HCT116 (cell line): ENCODE measurements at regions not wholly inside any gene's neighbourhood (a gene's known extent, or its start where the extent isn't known, plus 50 kb on each side); places are given as distances from the start of the nearest gene placed in this dataset.
A peak's percentile ranks its signal among the peaks of the same experiment; 100 is the strongest.

Source experiments
- ATAC-seq: fragments of 200-7000 bp; cut with Tn5 transposase; 2 replicates; pipeline ENCODE4 v1.9.1; 2020; ENCODE audit warnings: mild to moderate bottlenecking, moderate library complexity
- BruUV-seq: library from RNA; stranded (reverse); fragments of 400-500 nt; replicated peaks from 2 replicates; lab custom pipeline; 2021; lab: Mats Ljungman, UMichigan
- CTCF ChIA-PET: fragments of 300-600 bp; sonication (Branson Sonifier 250); formaldehyde crosslinking; loops from one replicate; lab custom pipeline; 2021; ENCODE audit warnings: antibody characterized with exemption; lab: Charles Lee
- POLR2A ChIA-PET: fragments of 300-600, 350-600 bp; sonication (Branson Sonifier 250); formaldehyde crosslinking; loops from one replicate; lab custom pipeline; 2021; ENCODE audit warnings: antibody characterized with exemption; lab: Charles Lee
- RAD21 ChIA-PET, 2 experiments: fragments of 300-600 bp; sonication (Branson Sonifier 250); formaldehyde crosslinking; loops; one replicate each; lab custom pipeline; 2023; ENCODE audit warnings: low total read pairs in 2 of 2; ENCODE audit not compliant: uncharacterized antibody in 2 of 2, unreplicated experiment in 2 of 2, low non-redundant PET in 1 of 2; lab: Charles Lee
- DNase-seq: peaks from one replicate; pipeline ENCODE4 v3.0.0-alpha.2; 2010; ENCODE audit warnings: low read depth, low spot score
- H2AFZ ChIP-seq: fragments of 200-600 bp; shearing (Covaris generic), sonication (generic); 2 replicates; pipeline ENCODE4 v1.6.1; 2017; ENCODE audit warnings: low read depth, mixed run types, mixed read lengths, antibody characterized with exemption, low read length; ENCODE audit not compliant: poor library complexity, severe bottlenecking
- H3K27ac ChIP-seq: 2 replicates; pipeline ENCODE4 v1.5.1; 2012; ENCODE audit warnings: low read depth, low read length
- H3K27me3 ChIP-seq: fragments of 200-600 bp; sonication (generic); 2 replicates; pipeline ENCODE4 v1.6.1; 2016; ENCODE audit warnings: mixed run types, low read length, mixed read lengths; ENCODE audit not compliant: insufficient read depth
- H3K36me3 ChIP-seq, 2 experiments: fragments of 200-500 bp in 1 of 2; fragments of 200-600 bp in 1 of 2; sonication (Bioruptor generic) in 1 of 2; sonication (generic) in 1 of 2; 2 replicates each; pipeline versions ENCODE4 v1.5.1 to v1.6.1; 2014 to 2016; ENCODE audit warnings: low read length in 2 of 2, inconsistent platforms in 1 of 2, mixed read lengths in 1 of 2, mixed run types in 1 of 2; ENCODE audit not compliant: insufficient read depth in 2 of 2, control insufficient read depth in 1 of 2
- H3K4me1 ChIP-seq, 2 experiments: fragments of 200-600 bp in 1 of 2; sonication (generic) in 1 of 2; 2 replicates each; pipeline versions ENCODE4 v1.5.1 to v1.6.1; 2012 to 2017; ENCODE audit warnings: low read length in 2 of 2, inconsistent platforms in 1 of 2, mild to moderate bottlenecking in 1 of 2, mixed read lengths in 1 of 2, mixed run types in 1 of 2, moderate library complexity in 1 of 2; ENCODE audit not compliant: insufficient read depth in 2 of 2, control insufficient read depth in 1 of 2
- H3K4me2 ChIP-seq: fragments of 200-600 bp; sonication (generic); 2 replicates; pipeline ENCODE4 v1.6.1; 2017; ENCODE audit warnings: mixed run types, low read length, mixed read lengths
- H3K4me3 ChIP-seq, 2 experiments: fragments of 200-600 bp in 1 of 2; sonication (generic) in 1 of 2; replicated peaks in 1 of 2; 2 replicates each; pipeline ENCODE4 v1.5.1; 2011 to 2016; ENCODE audit warnings: low read length in 2 of 2, control low read depth in 1 of 2, low read depth in 1 of 2, mild to moderate bottlenecking in 1 of 2, mixed read lengths in 1 of 2, mixed run types in 1 of 2
- H3K79me2 ChIP-seq: fragments of 200-600 bp; sonication (generic); 2 replicates; pipeline ENCODE4 v1.6.1; 2017; ENCODE audit warnings: mild to moderate bottlenecking, mixed run types, low read length, moderate library complexity, mixed read lengths; ENCODE audit not compliant: insufficient read depth
- H3K9ac ChIP-seq: fragments of 200-600 bp; sonication (generic); 2 replicates; pipeline ENCODE4 v1.6.1; 2016; ENCODE audit warnings: low read length, mixed read lengths
- H3K9me2 ChIP-seq: fragments of 200-600 bp; sonication (generic), shearing (Covaris generic); 2 replicates; pipeline ENCODE4 v1.6.1; 2017; ENCODE audit warnings: mixed run types, mild to moderate bottlenecking, moderate library complexity; ENCODE audit not compliant: insufficient read depth
- H3K9me3 ChIP-seq, 2 experiments: fragments of 200-500 bp in 1 of 2; fragments of 200-600 bp in 1 of 2; sonication (Bioruptor generic) in 1 of 2; sonication (generic) in 1 of 2; 2 replicates each; pipeline ENCODE4 v1.6.1; 2014 to 2017; ENCODE audit warnings: low read length in 2 of 2, mixed read lengths in 2 of 2, inconsistent platforms in 1 of 2, low read depth in 1 of 2, mild to moderate bottlenecking in 1 of 2, mixed run types in 1 of 2, moderate library complexity in 1 of 2; ENCODE audit not compliant: control insufficient read depth in 1 of 2, insufficient read depth in 1 of 2
- H4K20me1 ChIP-seq: fragments of 200-600 bp; sonication (generic), shearing (Covaris generic); 2 replicates; pipeline ENCODE4 v1.6.1; 2017; ENCODE audit warnings: mixed run types, mild to moderate bottlenecking, moderate library complexity; ENCODE audit not compliant: insufficient read depth
- CBX3 ChIP-seq: IDR thresholded peaks from 2 replicates; pipeline ENCODE4 v1.6.1; 2012; ENCODE audit warnings: low read depth
- CEBPB ChIP-seq: IDR thresholded peaks from 2 replicates; pipeline ENCODE4 v1.6.1; 2012; ENCODE audit warnings: low read depth
- CTCF ChIP-seq, 3 experiments: fragments of 200-600 bp in 1 of 3; sonication (generic) in 1 of 3; IDR thresholded peaks in 2 of 3; conservative IDR thresholded peaks in 1 of 3; 2 replicates each; pipeline ENCODE4 v1.5.1; 2012 to 2017; ENCODE audit warnings: low read depth in 2 of 3, low read length in 2 of 3, antibody characterized with exemption in 1 of 3, borderline replicate concordance in 1 of 3, control low read depth in 1 of 3, mild to moderate bottlenecking in 1 of 3, mixed read lengths in 1 of 3, mixed run types in 1 of 3, moderate library complexity in 1 of 3; ENCODE audit not compliant: insufficient read depth in 1 of 3
- ELF1 ChIP-seq: IDR thresholded peaks from 2 replicates; pipeline ENCODE4 v1.6.1; 2012; ENCODE audit warnings: low read depth, borderline replicate concordance
- EZH2 ChIP-seq: fragments of 200-600 bp; sonication (generic); IDR thresholded peaks from 2 replicates; pipeline ENCODE4 v1.6.1; 2017; ENCODE audit warnings: antibody characterized with exemption, mixed run types
- EZH2phosphoT487 ChIP-seq: fragments of 200-600 bp; IDR thresholded peaks from 2 replicates; pipeline ENCODE4 v1.6.1; 2018; ENCODE audit warnings: antibody characterized with exemption, borderline replicate concordance
- FOSL1 ChIP-seq: IDR thresholded peaks from 2 replicates; pipeline ENCODE4 v1.6.1; 2012; ENCODE audit warnings: low read depth
- MAX ChIP-seq: IDR thresholded peaks from 2 replicates; pipeline ENCODE4 v1.6.1; 2012
- POLR2A ChIP-seq: IDR thresholded peaks from 2 replicates; pipeline ENCODE4 v1.7.0; 2011; ENCODE audit warnings: borderline replicate concordance; ENCODE audit not compliant: insufficient read depth, insufficient read length; ENCODE audit errors: extremely low read depth
- RAD21 ChIP-seq: IDR thresholded peaks from 2 replicates; pipeline ENCODE4 v1.6.1; 2012; ENCODE audit warnings: low read depth, mild to moderate bottlenecking
- REST ChIP-seq: IDR thresholded peaks from 2 replicates; pipeline ENCODE4 v1.6.1; 2012; ENCODE audit warnings: low read depth
- SIN3A ChIP-seq: IDR thresholded peaks from 2 replicates; pipeline ENCODE4 v1.6.1; 2012; ENCODE audit warnings: low read depth
- SRF ChIP-seq: IDR thresholded peaks from 2 replicates; pipeline ENCODE4 v1.6.1; 2012; ENCODE audit warnings: low read depth
- YY1 ChIP-seq: IDR thresholded peaks from 2 replicates; pipeline ENCODE4 v1.6.1; 2011; ENCODE audit warnings: low read length, low read depth, moderate library complexity, mild to moderate bottlenecking; ENCODE audit not compliant: insufficient replicate concordance; ENCODE audit errors: extremely low read depth
- intact Hi-C: fragments of 100-400 bp; cut with micrococcal nuclease; formaldehyde crosslinking; loops from 2 replicates; pipeline ENCODE4 v1.10.0; 2022

GRCh38 chr20:48148916-48149672 lies 363.8 kb upstream of the SULF2 start:
- POLR2A ChIA-PET = no interaction called here
- Histone ChIP-seq H3K4me1 (no peaks in the 10 kb centered on the region), H3K36me3 (no peaks in the 10 kb centered on the region), H3K27ac (no peak overlapping the region), H3K27me3 (peaks cover 37% of the 10 kb centered on the region), H4K20me1 (no peaks in the 10 kb centered on the region), H3K4me3 (no peak overlapping the region), H2AFZ (no peak overlapping the region), H3K79me2 (no peaks in the 10 kb centered on the region), H3K4me2 (no peak overlapping the region), H3K9me3 (no peaks in the 10 kb centered on the region), H3K9ac (no peak overlapping the region), H3K9me2 (no peaks in the 10 kb centered on the region)
- TF ChIP-seq EZH2phosphoT487 (no peak), CTCF (IDR thresholded peaks at IDR 0.05 in 2 of 3, conservative IDR thresholded peaks at IDR 0.05 in 1 of 3; ENCODE audit: borderline replicate concordance in 1 of 3, insufficient read depth in 1 of 3, low read depth in 2 of 3, low read length in 2 of 3) (0 out of 6 replicates have a peak, but pooled peaks of 1 of the 3 experiments have one; percentile 6), EZH2 (no peak), REST (no peak), SRF (no peak), YY1 (no peak), MAX (no peak), POLR2A (no peak), CEBPB (no peak), SIN3A (no peak), RAD21 (peak; percentile 31; the same call in 1 of the 2 replicates), FOSL1 (no peak), ELF1 (no peak), CBX3 (no peak)
- intact Hi-C loops = no loop called here
- ATAC-seq (no peak), DNase-seq (no peak)
- no TSS peak for BruUV-seq
- RAD21 ChIA-PET = no interaction called here
- CTCF ChIA-PET = no interaction called here
